ENCODE measurements at regions not wholly inside any gene's neighbourhood (a gene's known extent, or its start where the extent isn't known, plus 50 kb on each side); places are given as distances from the start of the nearest gene placed in this dataset.
A peak's percentile ranks its signal among the peaks of the same experiment; 100 is the strongest.

- CTCF ChIA-PET: no interaction called here
- peaks cover 0 to 4% (median 0%) of the 10 kb centered on the region in 3 donors for H3K36me3 Mint-ChIP-seq
- H3K4me1 ChIP-seq (ENCODE audit: insufficient read depth, low read length): no peaks in the 10 kb centered on the region
- no peaks in the 10 kb centered on the region for H3K36me3 ChIP-seq (ENCODE audit: insufficient read depth, low read length)
- H3K27me3 Mint-ChIP-seq: peaks cover 0 to 6% of the 10 kb centered on the region in 2 donors
- H3K9me3 Mint-ChIP-seq: peaks cover 0 to 7% (median 2%) of the 10 kb centered on the region in 5 donors
- no peak overlapping the region for H3K4me3 ChIP-seq (ENCODE audit: low read length)
- no peak overlapping the region for H3K4me3 Mint-ChIP-seq
- no peak for DNase-seq
- H3K27me3 ChIP-seq (ENCODE audit: insufficient read depth, low read length, poor library complexity, severe bottlenecking): no peaks in the 10 kb centered on the region
- H3K9me3 ChIP-seq (ENCODE audit: low read length): no peaks in the 10 kb centered on the region
- no peak overlapping the region for H3K27ac ChIP-seq (ENCODE audit: low read depth, low read length)
- POLR2A ChIA-PET: no interaction called here
- no peaks in the 10 kb centered on the region for H3K4me1 Mint-ChIP-seq
- no peak overlapping the region for H3K27ac Mint-ChIP-seq
Measured at GRCh38 chr13:109615721-109616420, 170.5 kb downstream of the IRS2 start.

GRCh38 chr13:109611912-109612691 lies 174.3 kb downstream of the IRS2 start:
- Mint-ChIP-seq H3K27me3 (peaks cover 0 to 3% of the 10 kb centered on the region in 2 donors), H3K27ac (no peak overlapping the region), H3K9me3 (peaks cover 0 to 2% (median 0%) of the 10 kb centered on the region in 5 donors), H3K4me3 (no peak overlapping the region), H3K4me1 (no peaks in the 10 kb centered on the region), H3K36me3 (no peaks in the 10 kb centered on the region)
- ChIA-PET POLR2A (no interaction called here), CTCF (no interaction called here)
- no peak overlapping the region for H3K4me3 ChIP-seq (ENCODE audit: low read length)
- H3K27me3 ChIP-seq (ENCODE audit: insufficient read depth, low read length, poor library complexity, severe bottlenecking): no peaks in the 10 kb centered on the region
- DNase-seq: no peak
- H3K27ac ChIP-seq (ENCODE audit: low read depth, low read length): no peak overlapping the region
- no peaks in the 10 kb centered on the region for H3K4me1 ChIP-seq (ENCODE audit: insufficient read depth, low read length)
- no peaks in the 10 kb centered on the region for H3K9me3 ChIP-seq (ENCODE audit: low read length)
- H3K36me3 ChIP-seq (ENCODE audit: insufficient read depth, low read length): no peaks in the 10 kb centered on the region

- Histone ChIP-seq H3K4me1 (ENCODE audit: insufficient read depth, low read length) (no peaks in the 10 kb centered on the region), H3K27me3 (ENCODE audit: insufficient read depth, low read length, poor library complexity, severe bottlenecking) (no peaks in the 10 kb centered on the region), H3K36me3 (ENCODE audit: insufficient read depth, low read length) (no peaks in the 10 kb centered on the region), H3K27ac (ENCODE audit: low read depth, low read length) (no peak overlapping the region), H3K9me3 (ENCODE audit: low read length) (no peaks in the 10 kb centered on the region), H3K4me3 (ENCODE audit: low read length) (no peak overlapping the region)
- Mint-ChIP-seq H3K4me1 (no peaks in the 10 kb centered on the region), H3K27ac (peak overlapping the region in 1 of 8 donors; percentile 52), H3K36me3 (no peaks in the 10 kb centered on the region), H3K27me3 (peaks cover 0 to 3% of the 10 kb centered on the region in 2 donors), H3K9me3 (peaks cover 0 to 2% (median 0%) of the 10 kb centered on the region in 5 donors), H3K4me3 (no peak overlapping the region)
- ChIA-PET CTCF (interaction anchor here (1.3 kb wide), 1 partner anchor 9 kb away, joined by 4 read pairs; no protein-coding TSS in a partner anchor), POLR2A (no interaction called here)
- peak; percentile 3 to 48 (median 11) for DNase-seq
Measured at GRCh38 chr13:109610517-109610916, 175.9 kb downstream of the IRS2 start.

- Mint-ChIP-seq H3K27ac (no peak overlapping the region), H3K27me3 (peaks cover 0 to 3% of the 10 kb centered on the region in 2 donors), H3K4me1 (no peaks in the 10 kb centered on the region), H3K9me3 (peaks cover 0 to 3% (median 0%) of the 10 kb centered on the region in 5 donors), H3K36me3 (no peaks in the 10 kb centered on the region), H3K4me3 (no peak overlapping the region)
- no peaks in the 10 kb centered on the region for H3K4me1 ChIP-seq (ENCODE audit: insufficient read depth, low read length)
- ChIA-PET POLR2A (no interaction called here), CTCF (no interaction called here)
- no peaks in the 10 kb centered on the region for H3K9me3 ChIP-seq (ENCODE audit: low read length)
- H3K27ac ChIP-seq (ENCODE audit: low read depth, low read length): no peak overlapping the region
- no peaks in the 10 kb centered on the region for H3K36me3 ChIP-seq (ENCODE audit: insufficient read depth, low read length)
- no peak overlapping the region for H3K4me3 ChIP-seq (ENCODE audit: low read length)
- DNase-seq: no peak
- H3K27me3 ChIP-seq (ENCODE audit: insufficient read depth, low read length, poor library complexity, severe bottlenecking): no peaks in the 10 kb centered on the region
Measured at GRCh38 chr13:109608503-109608902, 177.9 kb downstream of the IRS2 start.

- peaks cover 0 to 3% (median 0%) of the 10 kb centered on the region in 5 donors for H3K9me3 Mint-ChIP-seq
- Histone ChIP-seq H3K36me3 (ENCODE audit: insufficient read depth, low read length) (no peaks in the 10 kb centered on the region), H3K27ac (ENCODE audit: low read depth, low read length) (no peak overlapping the region), H3K4me1 (ENCODE audit: insufficient read depth, low read length) (no peaks in the 10 kb centered on the region), H3K9me3 (ENCODE audit: low read length) (no peaks in the 10 kb centered on the region), H3K4me3 (ENCODE audit: low read length) (no peak overlapping the region), H3K27me3 (ENCODE audit: insufficient read depth, low read length, poor library complexity, severe bottlenecking) (no peaks in the 10 kb centered on the region)
- no peaks in the 10 kb centered on the region for H3K36me3 Mint-ChIP-seq
- peaks cover 0 to 3% of the 10 kb centered on the region in 2 donors for H3K27me3 Mint-ChIP-seq
- DNase-seq: no peak
- no peak overlapping the region for H3K4me3 Mint-ChIP-seq
- POLR2A ChIA-PET: no interaction called here
- H3K27ac Mint-ChIP-seq: no peak overlapping the region
- H3K4me1 Mint-ChIP-seq: no peaks in the 10 kb centered on the region
- CTCF ChIA-PET: no interaction called here
Measured at GRCh38 chr13:109608059-109608458, 178.3 kb downstream of the IRS2 start.

- H3K27ac ChIP-seq (ENCODE audit: low read depth, low read length): no peak overlapping the region
- H3K36me3 Mint-ChIP-seq: peaks cover 0 to 1% (median 0%) of the 10 kb centered on the region in 3 donors
- peaks cover 0 to 3% of the 10 kb centered on the region in 2 donors for H3K27me3 Mint-ChIP-seq
- no peaks in the 10 kb centered on the region for H3K36me3 ChIP-seq (ENCODE audit: insufficient read depth, low read length)
- ChIA-PET POLR2A (no interaction called here), CTCF (no interaction called here)
- no peak overlapping the region for H3K4me3 ChIP-seq (ENCODE audit: low read length)
- no peaks in the 10 kb centered on the region for H3K9me3 ChIP-seq (ENCODE audit: low read length)
- no peaks in the 10 kb centered on the region for H3K4me1 ChIP-seq (ENCODE audit: insufficient read depth, low read length)
- no peak overlapping the region for H3K27ac Mint-ChIP-seq
- no peaks in the 10 kb centered on the region for H3K27me3 ChIP-seq (ENCODE audit: insufficient read depth, low read length, poor library complexity, severe bottlenecking)
- no peak for DNase-seq
- H3K4me1 Mint-ChIP-seq: no peaks in the 10 kb centered on the region
- peaks cover 0 to 3% (median 0%) of the 10 kb centered on the region in 5 donors for H3K9me3 Mint-ChIP-seq
- no peak overlapping the region for H3K4me3 Mint-ChIP-seq
Measured at GRCh38 chr13:109606520-109606919, 179.9 kb downstream of the IRS2 start.

GRCh38 chr13:109605846-109606245 lies 180.5 kb downstream of the IRS2 start:
- POLR2A ChIA-PET: no interaction called here
- Mint-ChIP-seq H3K36me3 (peaks cover 0 to 1% (median 0%) of the 10 kb centered on the region in 3 donors), H3K4me3 (no peak overlapping the region), H3K27ac (no peak overlapping the region), H3K9me3 (peaks cover 0 to 3% (median 0%) of the 10 kb centered on the region in 5 donors), H3K4me1 (no peaks in the 10 kb centered on the region), H3K27me3 (peaks cover 0 to 4% of the 10 kb centered on the region in 2 donors)
- Histone ChIP-seq H3K4me1 (ENCODE audit: insufficient read depth, low read length) (no peaks in the 10 kb centered on the region), H3K27me3 (ENCODE audit: insufficient read depth, low read length, poor library complexity, severe bottlenecking) (no peaks in the 10 kb centered on the region), H3K9me3 (ENCODE audit: low read length) (no peaks in the 10 kb centered on the region), H3K4me3 (ENCODE audit: low read length) (no peak overlapping the region), H3K36me3 (ENCODE audit: insufficient read depth, low read length) (no peaks in the 10 kb centered on the region), H3K27ac (ENCODE audit: low read depth, low read length) (no peak overlapping the region)
- no peak for DNase-seq
- CTCF ChIA-PET: no interaction called here

GRCh38 chr13:109604894-109605293 lies 181.5 kb downstream of the IRS2 start:
- POLR2A ChIA-PET: no interaction called here
- H3K4me3 Mint-ChIP-seq: no peak overlapping the region

More at GRCh38 chr13:109604894-109605293, 181.5 kb downstream of the IRS2 start:
- CTCF ChIA-PET: no interaction called here
- no peak for DNase-seq
- Histone ChIP-seq H3K9me3 (ENCODE audit: low read length) (no peaks in the 10 kb centered on the region), H3K27ac (ENCODE audit: low read depth, low read length) (no peak overlapping the region), H3K27me3 (ENCODE audit: insufficient read depth, low read length, poor library complexity, severe bottlenecking) (no peaks in the 10 kb centered on the region), H3K4me1 (ENCODE audit: insufficient read depth, low read length) (no peaks in the 10 kb centered on the region), H3K36me3 (ENCODE audit: insufficient read depth, low read length) (no peaks in the 10 kb centered on the region), H3K4me3 (ENCODE audit: low read length) (no peak overlapping the region)
- Mint-ChIP-seq H3K36me3 (peaks cover 0 to 1% (median 0%) of the 10 kb centered on the region in 3 donors), H3K27me3 (peaks cover 0 to 4% of the 10 kb centered on the region in 2 donors), H3K27ac (no peak overlapping the region), H3K4me1 (no peaks in the 10 kb centered on the region), H3K9me3 (peaks cover 0 to 3% (median 0%) of the 10 kb centered on the region in 5 donors)

Data from CD8-positive, alpha-beta memory T cell (primary cell).